Mesendoderm (in vitro differentiated cells): ENCODE measurements at regions not wholly inside any gene's neighbourhood (a gene's known extent, or its start where the extent isn't known, plus 50 kb on each side); places are given as distances from the start of the nearest gene placed in this dataset.
A peak's percentile ranks its signal among the peaks of the same experiment; 100 is the strongest.

Experiments used
- DNase-seq: peaks from one replicate; pipeline ENCODE4 v3.0.0; 2013
- H2AK5ac ChIP-seq: 2 replicates; pipeline ENCODE4 v1.6.1; 2013; ENCODE audit warnings: low read length, inconsistent platforms
- H2BK120ac ChIP-seq: 2 replicates; pipeline ENCODE4 v1.6.1; 2013; ENCODE audit warnings: low read depth, mild to moderate bottlenecking, low read length, moderate library complexity, mixed read lengths
- H2BK15ac ChIP-seq: replicated peaks from 2 replicates; pipeline ENCODE4 v1.6.1; 2013; ENCODE audit warnings: low read depth, mild to moderate bottlenecking, moderate library complexity
- H2BK5ac ChIP-seq: 2 replicates; pipeline ENCODE4 v1.6.1; 2013; ENCODE audit warnings: low read length, inconsistent platforms
- H3K18ac ChIP-seq: 2 replicates; pipeline ENCODE4 v1.6.1; 2013; ENCODE audit warnings: mild to moderate bottlenecking, low read length, mixed read lengths
- H3K23ac ChIP-seq: one replicate; pipeline ENCODE4 v1.6.1; 2013; ENCODE audit warnings: low read length
- H3K27ac ChIP-seq: 2 replicates; pipeline ENCODE4 v1.5.1; 2013; ENCODE audit warnings: low read depth, mild to moderate bottlenecking, inconsistent platforms, low read length, moderate library complexity
- H3K27me3 ChIP-seq: 2 replicates; pipeline ENCODE4 v1.6.1; 2013; ENCODE audit warnings: low read length, control low read depth, mild to moderate bottlenecking, inconsistent platforms; ENCODE audit not compliant: insufficient read depth, poor library complexity
- H3K36me3 ChIP-seq: 2 replicates; pipeline ENCODE4 v1.6.1; 2013; ENCODE audit warnings: low read length, inconsistent platforms; ENCODE audit not compliant: control insufficient read depth, insufficient read depth
- H3K4ac ChIP-seq: one replicate; pipeline ENCODE4 v1.6.1; 2013; ENCODE audit warnings: low read depth, mild to moderate bottlenecking, low read length, moderate library complexity
- H3K4me1 ChIP-seq: 2 replicates; pipeline ENCODE4 v1.6.1; 2013; ENCODE audit warnings: low read depth, low read length, inconsistent platforms; ENCODE audit not compliant: control insufficient read depth
- H3K4me2 ChIP-seq: 2 replicates; pipeline ENCODE4 v1.6.1; 2013; ENCODE audit warnings: low read length
- H3K4me3 ChIP-seq: 2 replicates; pipeline ENCODE4 v1.5.1; 2013; ENCODE audit warnings: mild to moderate bottlenecking, low read length
- H3K56ac ChIP-seq: one replicate; pipeline ENCODE4 v1.6.1; 2013; ENCODE audit warnings: low read length
- H3K79me1 ChIP-seq: 2 replicates; pipeline ENCODE4 v1.6.1; 2013; ENCODE audit warnings: low read length, inconsistent platforms
- H3K79me2 ChIP-seq: 2 replicates; pipeline ENCODE4 v1.6.1; 2013; ENCODE audit warnings: mild to moderate bottlenecking, low read length; ENCODE audit not compliant: control insufficient read depth, insufficient read depth
- H3K9ac ChIP-seq: 2 replicates; pipeline ENCODE4 v1.6.1; 2013; ENCODE audit warnings: low read length, inconsistent platforms
- H4K5ac ChIP-seq: one replicate; pipeline ENCODE4 v1.6.1; 2013; ENCODE audit warnings: low read length
- H4K8ac ChIP-seq: one replicate; pipeline ENCODE4 v1.6.1; 2013; ENCODE audit warnings: low read depth, mild to moderate bottlenecking, control low read depth, low read length, moderate library complexity
- WGBS: extraction: QIAGEN DNeasy Blood & Tissue Kit; methylation state at CpG from one replicate; pipeline ENCODE4 v1.1.7; 2013; ENCODE audit warnings: low lambda C conversion rate, missing lambda C conversion rate; ENCODE audit not compliant: insufficient coverage; ENCODE audit errors: extremely low coverage; 5-methylcytosine and 5-hydroxymethylcytosine counted together

DNA sequence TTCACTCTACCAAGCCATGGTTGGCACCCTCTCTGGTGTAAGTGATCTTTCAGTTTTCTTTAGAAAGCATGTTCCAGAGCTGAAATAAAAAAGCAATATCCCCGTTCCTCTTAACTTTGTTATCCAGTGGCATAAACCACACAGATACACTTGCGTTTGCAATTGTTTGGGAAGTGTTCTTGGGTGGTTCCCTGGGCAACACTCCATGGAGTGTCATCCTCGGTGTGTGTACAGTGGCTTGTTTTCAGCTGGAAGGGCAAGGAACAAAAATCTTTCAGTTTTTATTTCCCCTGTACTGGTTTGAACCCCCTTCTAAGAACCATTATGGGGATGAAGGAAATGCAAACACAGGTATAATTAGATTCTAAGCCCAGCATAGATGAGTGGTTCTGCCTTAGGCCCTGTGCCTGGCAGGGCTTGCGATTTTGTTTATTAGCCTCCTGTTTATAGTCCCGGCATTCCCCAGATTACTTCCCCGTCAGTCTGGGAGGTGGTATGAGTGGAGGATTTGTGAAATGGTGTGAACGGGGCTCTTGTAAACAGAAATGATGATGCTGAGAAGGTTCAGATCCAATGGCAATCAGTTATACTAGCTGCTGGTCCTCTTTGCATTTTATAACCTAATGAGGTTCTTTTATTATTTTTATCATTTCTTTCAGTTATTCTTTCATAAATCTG, 76.0 kb upstream of the CD180 start:
- no CpG with 5 or more reads among the region's 7 CpGs for WGBS

GRCh38 chr5:67268231-67269021, 71.8 kb upstream of the CD180 start:
- Histone ChIP-seq H3K4me3 (no peak overlapping the region), H3K27me3 (no peaks in the 10 kb centered on the region), H3K23ac (no peak overlapping the region), H2AK5ac (no peak overlapping the region), H3K79me2 (no peaks in the 10 kb centered on the region), H3K18ac (no peak overlapping the region), H3K27ac (no peak overlapping the region), H3K4me1 (no peaks in the 10 kb centered on the region), H4K5ac (no peak overlapping the region), H3K36me3 (no peaks in the 10 kb centered on the region), H3K4ac (no peak overlapping the region), H3K56ac (no peak overlapping the region), H3K9ac (no peak overlapping the region), H4K8ac (no peak overlapping the region), H2BK5ac (no peak overlapping the region), H3K4me2 (no peak overlapping the region), H2BK15ac (no peak overlapping the region), H2BK120ac (no peak overlapping the region), H3K79me1 (no peaks in the 10 kb centered on the region)
- no CpG with 5 or more reads among the region's 10 CpGs for WGBS
- DNase-seq: no peak

More for the DNA sequence above, 76.0 kb upstream of the CD180 start:
- Histone ChIP-seq H2BK5ac (no peak overlapping the region), H4K8ac (no peak overlapping the region), H4K5ac (no peak overlapping the region), H3K23ac (no peak overlapping the region), H2BK120ac (no peak overlapping the region), H3K36me3 (no peaks in the 10 kb centered on the region), H3K27me3 (no peaks in the 10 kb centered on the region), H3K18ac (no peak overlapping the region), H3K4me2 (no peak overlapping the region), H2AK5ac (no peak overlapping the region), H3K9ac (no peak overlapping the region), H2BK15ac (no peak overlapping the region), H3K79me1 (no peaks in the 10 kb centered on the region), H3K4me3 (no peak overlapping the region), H3K4me1 (no peaks in the 10 kb centered on the region), H3K79me2 (no peaks in the 10 kb centered on the region), H3K4ac (no peak overlapping the region), H3K56ac (no peak overlapping the region), H3K27ac (no peak overlapping the region)
- DNase-seq: peak; percentile 15

DNA sequence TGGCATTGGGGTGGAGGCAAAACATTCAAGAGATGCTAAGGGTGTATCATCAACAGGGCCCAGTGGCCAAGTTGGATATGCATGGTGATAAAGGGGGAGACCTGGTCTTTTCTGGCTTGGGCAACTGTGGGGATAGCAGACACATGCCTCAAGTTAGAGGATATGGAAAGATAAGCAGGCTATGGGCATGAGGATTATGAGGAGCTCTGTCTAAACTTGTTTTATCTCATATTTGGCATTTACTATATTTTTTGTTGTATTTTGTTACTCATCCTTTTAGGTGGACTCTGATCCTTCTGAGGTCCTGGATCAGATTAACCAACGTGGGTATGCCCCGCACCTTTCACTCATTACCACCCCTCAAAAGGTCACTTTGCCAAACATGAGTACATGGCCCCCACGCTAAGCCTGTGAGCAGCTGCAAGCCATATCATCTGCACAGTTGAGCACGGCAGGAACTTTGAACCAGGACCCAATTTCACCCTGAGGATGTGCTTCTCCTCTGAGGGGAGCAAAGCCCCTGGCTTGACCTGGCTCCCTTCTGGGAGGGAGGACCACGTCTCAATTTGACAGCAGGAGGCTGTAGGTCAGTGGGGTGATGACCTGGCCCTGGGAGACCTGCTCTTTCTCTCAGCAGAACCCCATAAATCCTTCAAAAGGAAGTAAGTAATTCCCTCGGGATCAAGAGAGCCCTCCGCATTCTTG, 71.1 kb upstream of the CD180 start:
- Histone ChIP-seq H4K8ac (no peak overlapping the region), H3K27me3 (no peaks in the 10 kb centered on the region), H3K36me3 (no peaks in the 10 kb centered on the region), H3K9ac (no peak overlapping the region), H3K4me3 (no peak overlapping the region), H2BK5ac (no peak overlapping the region), H3K4me1 (no peaks in the 10 kb centered on the region), H2AK5ac (no peak overlapping the region), H3K56ac (no peak overlapping the region), H3K79me2 (no peaks in the 10 kb centered on the region), H4K5ac (no peak overlapping the region), H2BK15ac (no peak overlapping the region), H2BK120ac (no peak overlapping the region), H3K79me1 (no peaks in the 10 kb centered on the region), H3K4ac (no peak overlapping the region), H3K27ac (no peak overlapping the region), H3K4me2 (no peak overlapping the region), H3K18ac (no peak overlapping the region), H3K23ac (no peak overlapping the region)
- no CpG with 5 or more reads among the region's 7 CpGs for WGBS
- no peak for DNase-seq

- Histone ChIP-seq H2BK15ac (no peak overlapping the region), H2BK5ac (no peak overlapping the region), H3K18ac (no peak overlapping the region), H3K9ac (no peak overlapping the region), H3K4me1 (no peaks in the 10 kb centered on the region), H3K27me3 (no peaks in the 10 kb centered on the region), H2AK5ac (no peak overlapping the region), H3K4ac (no peak overlapping the region), H4K5ac (no peak overlapping the region), H3K56ac (no peak overlapping the region), H3K36me3 (no peaks in the 10 kb centered on the region), H3K4me3 (no peak overlapping the region), H3K4me2 (no peak overlapping the region), H3K79me2 (no peaks in the 10 kb centered on the region), H3K79me1 (no peaks in the 10 kb centered on the region), H4K8ac (no peak overlapping the region), H3K23ac (no peak overlapping the region), H3K27ac (no peak overlapping the region), H2BK120ac (no peak overlapping the region)
- no peak for DNase-seq
- WGBS: no CpG with 5 or more reads among the region's 6 CpGs
These were observed 70.2 kb upstream of the CD180 start for GRCh38 chr5:67266654-67267350.

DNA sequence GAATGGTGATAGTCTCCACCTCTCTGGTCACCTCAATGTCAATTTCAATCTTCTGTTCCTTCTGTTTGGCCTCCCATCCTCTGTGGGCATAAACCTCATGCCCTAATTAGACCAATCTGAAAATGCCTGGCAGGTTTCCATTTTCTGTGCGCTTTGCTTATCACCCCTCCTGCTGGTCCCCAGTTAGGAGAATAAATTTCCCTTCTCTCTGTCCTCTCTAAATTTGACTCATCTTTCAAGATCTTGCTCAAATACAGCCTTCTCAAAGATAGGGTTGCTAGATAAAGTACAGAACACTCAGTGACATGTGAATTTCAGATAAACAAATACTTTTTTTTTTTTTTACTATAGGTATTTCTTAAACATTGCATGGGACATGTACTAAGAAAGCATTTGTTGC, 69.4 kb upstream of the CD180 start:
- Histone ChIP-seq H4K5ac (no peak overlapping the region), H3K79me1 (no peaks in the 10 kb centered on the region), H3K4me1 (no peaks in the 10 kb centered on the region), H3K4me2 (no peak overlapping the region), H3K18ac (no peak overlapping the region), H3K36me3 (no peaks in the 10 kb centered on the region), H2AK5ac (no peak overlapping the region), H3K4ac (no peak overlapping the region), H2BK5ac (no peak overlapping the region), H3K23ac (no peak overlapping the region), H4K8ac (no peak overlapping the region), H3K27me3 (no peaks in the 10 kb centered on the region), H3K9ac (no peak overlapping the region), H3K27ac (no peak overlapping the region), H2BK15ac (no peak overlapping the region), H3K79me2 (no peaks in the 10 kb centered on the region), H3K56ac (no peak overlapping the region), H2BK120ac (no peak overlapping the region), H3K4me3 (no peak overlapping the region)
- DNase-seq: no peak
- no CpG with 5 or more reads among the region's 1 CpG for WGBS
